HuH-7.5 (cell line): ENCODE measurements at regions not wholly inside any gene's neighbourhood (a gene's known extent, or its start where the extent isn't known, plus 50 kb on each side); places are given as distances from the start of the nearest gene placed in this dataset.

Source experiments
- DNase-seq: peaks from one replicate; pipeline ENCODE4 v3.0.0; 2011; ENCODE audit warnings: low spot score

DNA sequence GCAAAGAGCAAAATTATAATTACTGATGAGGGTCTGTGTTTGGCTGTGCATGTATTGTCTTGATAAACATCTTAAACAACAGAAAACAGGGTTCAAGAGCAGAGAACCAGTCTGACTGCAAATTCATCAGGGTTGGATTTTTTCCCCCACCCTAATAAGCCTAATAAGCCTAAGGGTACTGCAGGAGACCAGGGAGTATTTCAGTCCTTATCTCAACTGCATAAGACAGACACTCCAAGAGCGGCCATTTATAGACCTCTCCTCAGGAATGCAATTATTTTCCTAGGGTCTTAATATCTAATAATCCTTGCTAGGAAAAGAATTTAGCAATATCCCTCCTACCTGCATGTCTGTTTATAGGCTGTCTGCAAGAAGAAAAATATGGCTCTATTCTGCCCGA lies 2011.5 kb upstream of the PCDH20 start:
- DNase-seq, result no peak

DNA sequence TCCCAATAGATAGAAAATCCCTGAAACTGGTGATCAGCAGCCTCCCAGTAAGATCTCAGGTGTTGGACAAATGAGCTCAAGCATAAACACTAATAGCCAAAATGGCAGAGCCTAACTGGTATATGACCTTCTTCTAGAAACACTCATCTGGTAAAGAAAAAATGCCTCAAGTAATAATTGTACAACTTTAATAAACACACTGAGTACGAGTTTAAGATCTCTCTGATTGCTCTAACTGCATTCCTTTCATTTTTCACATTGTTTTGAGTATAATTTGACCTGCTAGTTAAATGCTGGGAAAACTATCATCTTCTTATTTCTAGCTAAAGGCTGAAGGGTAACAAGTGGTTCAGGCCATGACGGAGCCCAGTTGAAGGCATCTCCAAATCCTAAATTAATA lies 2009.5 kb upstream of the PCDH20 start:
- no peak for DNase-seq

DNA sequence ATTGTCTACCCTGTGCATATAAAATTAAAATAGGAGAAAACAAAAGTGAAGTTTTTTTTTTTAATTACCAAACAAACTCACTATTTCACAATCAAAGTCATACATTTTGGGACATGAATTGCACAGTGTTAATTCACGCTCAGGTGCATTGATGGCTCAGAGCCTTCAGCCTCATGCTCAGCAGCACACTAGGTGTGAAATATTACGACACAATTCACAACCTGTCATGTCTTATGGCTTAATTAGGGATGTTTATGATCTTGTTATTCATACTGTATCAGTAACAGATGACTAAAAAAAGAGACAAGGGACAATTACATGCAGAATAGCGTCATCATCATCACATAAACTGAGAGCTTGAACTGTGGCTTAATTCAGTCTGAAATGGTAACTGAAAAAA lies 2005.5 kb upstream of the PCDH20 start:
- DNase-seq, result no peak

DNA sequence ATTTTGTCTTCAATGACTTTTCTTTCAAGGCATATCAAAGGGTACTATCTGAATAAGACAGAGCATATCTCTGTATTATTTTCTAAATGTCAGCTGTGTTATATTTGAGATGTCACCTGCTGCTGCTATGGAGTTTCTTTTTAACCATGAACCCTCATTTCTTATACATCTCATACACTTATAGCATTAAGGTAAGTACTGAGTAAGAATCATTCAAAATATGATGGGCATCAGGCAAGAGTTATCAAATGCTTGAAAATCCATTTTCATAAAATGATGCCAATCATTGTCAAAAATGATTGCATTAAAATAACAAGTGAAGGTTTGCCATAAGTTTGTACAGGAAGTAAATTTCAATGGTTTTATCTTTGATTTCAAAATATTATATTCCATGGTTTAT lies 2005.0 kb upstream of the PCDH20 start:
- no peak for DNase-seq

DNA sequence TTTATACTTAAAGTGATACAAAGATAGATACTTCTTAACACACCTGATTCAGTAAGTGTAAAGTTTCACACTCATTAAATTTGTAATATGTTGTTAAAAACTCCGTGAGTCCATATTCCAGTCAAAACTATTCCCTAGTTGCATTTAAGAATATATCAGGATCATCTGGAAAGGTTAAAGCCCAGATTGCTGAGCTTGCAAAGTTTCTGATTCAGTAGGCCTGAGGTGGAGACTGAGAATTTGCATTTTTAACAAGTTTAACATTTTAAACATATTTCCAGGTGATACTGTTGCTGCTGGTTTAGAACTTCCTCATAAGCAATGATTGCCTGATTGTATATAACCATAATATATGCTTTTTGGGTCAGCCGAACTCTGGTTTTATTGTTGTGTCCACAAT lies 1998.6 kb upstream of the PCDH20 start:
- DNase-seq, result no peak

DNA sequence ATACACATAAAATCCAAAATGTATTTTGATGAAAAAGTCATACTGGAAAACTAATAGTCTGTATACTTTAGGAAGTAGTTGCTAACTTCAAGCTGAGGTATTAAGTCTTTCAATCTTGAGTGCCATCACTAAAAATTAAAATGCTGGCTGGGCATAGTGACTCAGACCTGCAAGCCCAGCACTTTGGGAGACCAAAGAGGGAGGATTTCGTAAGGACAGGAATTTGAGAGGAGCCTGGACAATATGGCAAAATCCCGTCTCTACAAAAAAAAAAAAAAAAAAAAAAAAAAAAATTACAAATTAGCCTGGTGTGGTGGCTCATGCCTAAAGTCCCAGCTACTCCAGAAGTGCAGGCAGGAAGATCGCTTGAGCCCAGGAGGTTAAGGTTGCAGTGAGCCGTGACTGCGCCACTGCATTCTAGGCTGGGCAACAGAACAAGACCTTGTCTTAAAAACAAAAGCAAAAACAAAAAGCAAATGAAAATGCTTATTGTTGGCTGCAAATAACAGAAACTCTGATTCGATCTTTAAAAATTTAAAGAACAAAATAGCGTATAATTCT lies 1994.2 kb upstream of the PCDH20 start:
- no peak for DNase-seq

DNA sequence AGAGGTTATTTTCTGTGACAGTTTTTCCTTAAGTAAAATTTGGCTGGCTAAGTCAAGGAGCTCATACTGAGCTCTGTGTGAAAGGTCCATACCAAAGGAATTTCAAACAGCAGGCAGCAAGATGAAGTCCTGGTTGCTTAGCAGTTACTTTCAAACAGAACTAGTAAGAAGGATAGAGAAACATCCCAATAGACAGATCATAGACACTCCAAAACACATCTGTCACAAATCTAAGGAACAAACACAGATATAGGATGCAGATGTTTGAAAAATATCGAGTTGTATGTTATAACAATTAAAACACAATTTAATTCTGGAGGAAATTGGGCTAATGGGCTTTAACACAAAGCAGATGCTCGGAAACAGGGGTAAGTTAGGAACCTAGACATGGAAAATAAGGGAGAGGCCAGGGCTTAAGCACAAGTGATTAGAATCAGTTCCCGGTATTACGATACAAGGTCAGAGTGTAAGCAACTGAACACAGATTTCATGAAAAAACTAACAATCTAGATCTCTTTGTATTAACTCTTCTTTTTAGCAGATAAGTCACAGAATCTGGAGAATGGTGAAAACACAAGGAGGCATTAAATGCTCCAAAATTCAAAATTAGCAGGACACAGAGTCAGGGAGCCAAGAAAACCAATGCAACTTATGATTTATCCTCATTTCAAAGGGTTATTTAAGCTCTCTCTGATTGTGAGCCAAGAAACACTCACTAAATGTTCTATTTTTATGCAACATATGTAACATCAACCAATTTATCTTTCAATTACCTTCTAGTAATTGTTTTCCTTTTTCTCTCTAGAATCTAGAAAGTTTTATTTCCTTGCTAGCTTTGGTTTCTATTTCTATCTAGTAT lies 1992.9 kb upstream of the PCDH20 start:
- no peak for DNase-seq

DNA sequence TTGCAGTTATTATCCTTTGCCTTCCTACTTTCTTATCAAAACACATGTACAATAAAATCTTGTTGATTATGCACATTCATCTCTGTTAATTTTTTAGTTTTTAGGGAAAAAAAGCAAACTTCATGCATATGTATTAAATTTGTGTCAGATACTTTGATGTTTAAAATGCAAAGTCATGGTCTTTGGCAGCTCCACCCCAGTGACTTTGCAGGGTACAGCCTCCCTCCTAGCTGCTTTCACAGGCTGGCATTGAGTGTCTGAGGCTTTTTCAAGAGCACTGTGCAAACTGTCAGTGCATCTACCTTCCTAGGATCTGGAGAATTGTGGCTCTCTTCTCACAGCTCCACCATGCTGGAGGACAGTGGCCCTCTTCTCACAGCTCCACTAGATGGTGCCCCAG lies 1988.1 kb upstream of the PCDH20 start:
- no peak for DNase-seq

DNA sequence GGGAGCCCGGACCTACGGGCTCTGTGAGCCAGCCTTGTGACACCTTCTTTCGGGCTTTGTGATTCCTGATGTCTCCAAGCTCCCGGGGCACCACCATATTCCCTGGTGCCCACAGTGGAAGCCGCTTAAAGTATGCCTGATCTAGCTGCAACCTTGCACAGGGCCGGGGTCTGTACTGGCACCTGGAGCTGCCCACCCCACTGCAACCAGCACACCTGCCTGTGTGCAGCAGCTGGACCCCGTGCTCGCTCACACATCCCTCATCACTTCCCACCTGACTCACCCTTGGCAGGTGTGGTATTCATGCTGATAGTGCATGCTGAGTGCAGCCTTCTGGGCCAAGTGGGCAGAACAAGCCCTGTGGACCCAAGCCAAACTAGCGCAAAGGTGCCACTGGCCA lies 1981.1 kb upstream of the PCDH20 start:
- DNase-seq, result no peak

DNA sequence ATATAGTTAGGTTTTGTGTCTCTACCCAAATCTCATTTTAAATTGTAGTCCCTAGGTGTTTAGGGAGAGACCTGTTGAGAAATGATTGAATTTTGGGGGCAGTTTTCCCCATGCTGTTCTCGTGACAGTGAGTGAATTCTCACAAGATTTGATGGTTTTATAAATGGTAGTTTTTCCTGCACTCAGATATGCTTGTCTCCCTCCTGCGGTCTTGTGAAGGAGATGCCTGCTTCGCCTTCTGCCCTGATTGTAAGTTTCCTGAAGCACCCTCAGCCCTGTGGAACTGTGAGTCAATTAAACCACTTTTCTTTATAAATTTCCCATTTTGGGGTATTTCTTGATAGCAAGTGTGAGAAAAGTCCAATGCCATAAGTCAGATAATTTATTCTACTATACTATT lies 1977.5 kb upstream of the PCDH20 start:
- no peak for DNase-seq

DNA sequence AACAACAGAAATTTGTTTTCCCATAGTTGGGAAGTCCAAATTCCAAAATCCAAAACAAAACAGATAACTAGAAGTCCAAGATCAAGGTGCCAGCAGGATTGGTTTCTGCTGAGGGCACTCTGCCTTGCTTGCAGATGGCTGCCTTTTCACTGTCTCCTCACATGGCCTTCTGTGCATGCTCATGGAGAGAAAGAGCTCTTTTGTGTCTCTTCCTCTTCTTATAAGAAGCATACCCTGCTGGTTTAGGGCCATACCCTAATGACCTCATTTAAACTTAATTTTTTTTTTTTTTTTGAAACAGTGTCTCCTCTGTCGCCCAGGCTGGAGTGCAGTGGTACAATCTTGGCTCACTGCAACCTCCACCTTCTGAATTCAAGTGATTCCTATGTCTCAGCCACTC lies 1974.1 kb upstream of the PCDH20 start:
- no peak for DNase-seq

DNA sequence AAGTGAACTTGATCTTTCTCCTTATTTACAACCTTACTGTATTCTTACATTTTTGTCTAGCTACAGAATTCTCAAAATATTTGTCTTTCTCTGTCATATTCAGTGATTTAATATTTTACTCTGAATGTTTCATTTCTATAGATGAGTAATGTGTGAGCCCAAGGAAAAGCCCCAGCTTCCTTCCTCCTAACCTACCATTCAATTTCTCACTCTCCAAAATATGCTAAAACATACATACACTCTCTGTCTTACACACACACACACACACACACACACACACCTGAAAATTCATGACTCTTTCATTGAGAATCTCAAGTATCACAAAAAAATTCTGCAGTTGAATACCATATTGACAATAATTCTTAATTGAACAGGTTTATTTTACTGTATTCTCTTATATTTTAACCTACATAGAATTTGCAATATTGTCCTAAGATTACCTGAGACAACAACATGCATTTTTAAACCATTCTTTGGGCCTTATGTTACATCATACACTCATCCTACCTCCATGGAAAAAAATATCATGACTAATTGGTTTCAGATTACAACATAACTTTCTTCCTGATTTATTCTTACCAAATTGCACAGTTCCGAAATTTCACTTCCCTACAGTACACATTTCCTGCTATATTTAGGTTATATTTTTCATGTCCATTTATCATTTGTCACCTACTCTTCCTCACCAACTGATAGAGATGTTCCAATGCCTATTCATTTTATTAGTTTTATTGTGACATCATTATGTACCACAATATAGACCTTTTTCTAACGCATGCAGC lies 1965.6 kb upstream of the PCDH20 start:
- no peak for DNase-seq

DNA sequence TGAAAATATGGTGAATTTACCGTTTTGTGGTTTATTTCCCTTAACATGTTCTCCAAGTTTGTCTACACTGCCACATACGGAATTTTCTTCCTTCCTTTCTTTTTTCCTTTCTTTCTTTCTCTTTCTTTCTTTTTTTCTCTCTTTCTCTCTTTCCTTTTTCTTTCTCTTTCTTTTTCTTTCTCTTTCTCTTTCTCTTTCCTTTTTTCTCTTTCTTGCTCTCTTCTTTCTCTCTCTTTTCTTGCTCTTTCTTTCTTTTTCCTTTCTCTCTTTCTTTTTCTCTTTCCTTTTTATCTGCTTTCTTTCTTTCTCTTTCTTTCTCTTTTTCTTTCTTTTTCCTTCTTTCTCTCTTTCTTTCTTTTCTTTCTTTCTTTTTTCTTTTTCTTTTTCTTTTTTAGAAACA lies 1962.3 kb upstream of the PCDH20 start:
- DNase-seq, result no peak

DNA sequence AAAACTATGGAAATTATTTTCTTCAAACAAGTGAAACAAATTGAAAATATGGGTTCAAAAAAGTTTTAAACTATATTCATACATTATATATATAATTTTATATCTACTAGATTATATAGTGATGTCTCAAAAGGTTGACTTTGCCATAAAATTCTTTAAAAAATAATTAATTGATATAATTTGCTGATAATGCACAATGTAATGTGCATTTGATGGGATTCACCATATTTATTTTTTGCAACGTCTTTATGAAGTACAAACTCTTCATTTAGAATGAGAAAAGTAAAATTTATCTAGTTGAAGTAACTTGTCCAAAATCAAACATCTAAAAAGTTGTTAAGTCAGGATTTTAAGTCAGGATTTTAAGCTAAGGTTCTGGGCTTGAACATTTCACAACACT lies 1954.5 kb upstream of the PCDH20 start:
- DNase-seq, result no peak

DNA sequence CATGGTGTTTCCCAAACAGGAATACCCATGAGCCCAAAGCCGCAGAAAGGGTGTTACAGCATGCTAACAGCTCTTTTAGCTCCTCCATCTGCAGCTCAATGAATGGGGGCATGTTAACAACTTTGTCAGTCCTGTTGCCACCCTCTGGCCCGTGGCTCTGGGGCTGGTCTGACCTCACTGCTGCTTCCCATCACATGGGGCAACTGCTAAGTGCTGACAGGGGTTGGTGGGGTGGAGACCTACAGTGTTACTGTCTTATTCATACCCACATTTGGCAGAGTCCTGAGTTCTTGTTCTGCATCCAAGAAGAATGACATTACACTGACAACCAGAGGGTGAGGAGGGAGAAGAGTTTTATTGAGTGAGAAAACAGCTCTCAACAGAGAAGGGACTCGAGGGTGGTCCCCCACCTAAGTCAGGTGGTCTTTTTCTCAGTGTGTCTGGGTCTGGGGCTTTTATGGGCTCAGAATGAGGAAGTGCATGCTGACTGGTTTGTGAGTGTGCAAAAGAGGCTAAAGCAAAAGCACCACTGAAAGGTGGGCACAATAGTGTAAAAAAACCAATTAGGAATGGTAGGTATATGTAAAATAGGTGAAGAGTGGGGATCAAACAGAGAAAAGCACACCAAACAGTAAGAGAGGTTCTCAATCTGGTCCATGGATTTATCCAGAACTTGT lies 1952.0 kb upstream of the PCDH20 start:
- no peak for DNase-seq

DNA sequence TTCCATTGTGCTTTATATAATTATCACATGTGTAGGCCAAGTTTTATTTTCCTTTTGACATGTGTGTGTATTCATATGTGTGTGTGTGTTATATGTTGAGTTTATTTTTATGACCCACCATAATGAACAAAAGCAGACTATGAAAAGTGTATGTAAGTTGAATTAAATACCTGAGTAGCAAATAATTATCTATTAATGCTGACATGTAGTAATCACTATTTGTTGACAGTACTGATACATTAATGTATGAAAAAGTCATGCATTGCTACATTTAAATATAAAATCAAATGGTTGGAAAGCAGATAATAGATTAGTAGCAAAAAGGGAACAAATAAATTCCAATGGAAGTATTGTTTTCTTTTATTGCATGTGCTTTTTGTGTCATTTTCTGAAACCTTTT lies 1948.5 kb upstream of the PCDH20 start:
- DNase-seq, result no peak

DNA sequence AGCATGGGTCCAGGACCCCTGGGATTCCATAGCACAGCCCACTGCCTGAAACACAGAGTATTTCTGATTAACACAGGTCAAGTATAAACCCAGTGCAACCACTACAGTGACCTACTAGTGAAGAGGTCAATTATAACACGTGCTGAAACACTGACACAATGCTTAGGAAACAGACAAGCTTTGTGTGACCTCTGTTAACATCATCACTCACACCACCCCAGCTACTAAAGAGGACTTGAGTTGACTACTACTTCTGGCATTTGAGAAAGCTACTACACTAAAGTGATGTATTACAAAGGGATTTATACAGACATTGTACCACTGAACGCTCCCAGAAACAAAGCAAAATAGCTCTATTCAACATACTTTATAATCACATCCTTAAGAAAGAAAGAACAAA lies 1935.9 kb upstream of the PCDH20 start:
- no peak for DNase-seq

DNA sequence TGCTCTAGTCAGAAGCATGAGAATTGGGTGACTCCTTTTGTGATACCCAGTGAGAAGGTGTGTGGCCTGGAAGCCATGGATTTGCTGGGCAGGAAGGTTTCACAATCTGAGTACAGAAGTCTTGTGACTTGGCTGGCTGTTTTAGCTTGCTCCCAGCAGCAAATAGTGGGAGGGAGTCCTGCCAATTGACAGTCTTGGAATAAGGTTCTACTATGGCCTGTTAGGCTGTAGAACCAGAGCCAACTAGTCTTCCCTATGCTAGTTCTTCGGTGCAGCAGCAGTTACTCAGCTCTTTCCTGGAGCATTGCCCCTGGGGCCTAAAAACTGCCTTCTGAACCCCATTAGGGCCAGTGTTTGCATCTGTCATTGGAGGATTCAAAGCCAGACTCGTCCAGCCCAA lies 1935.4 kb upstream of the PCDH20 start:
- DNase-seq, result no peak

DNA sequence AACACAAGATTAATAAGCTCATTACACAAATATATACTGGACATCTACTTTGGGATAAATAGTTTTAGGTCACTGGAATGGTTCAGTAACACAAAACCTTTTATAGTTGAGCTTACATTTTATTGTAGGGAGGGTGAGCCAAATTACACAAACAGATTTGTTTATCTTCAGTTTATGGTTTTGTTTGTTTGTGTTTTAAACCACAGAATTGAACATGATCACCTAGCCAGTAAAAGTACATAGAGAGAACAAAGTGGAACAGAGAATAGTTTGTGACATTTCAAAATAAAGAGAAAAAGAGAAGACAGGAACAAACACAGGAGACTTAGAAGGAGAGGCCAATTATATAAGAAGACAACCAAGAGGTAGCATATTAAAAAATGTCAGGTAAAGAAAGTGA lies 1930.2 kb upstream of the PCDH20 start:
- no peak for DNase-seq

DNA sequence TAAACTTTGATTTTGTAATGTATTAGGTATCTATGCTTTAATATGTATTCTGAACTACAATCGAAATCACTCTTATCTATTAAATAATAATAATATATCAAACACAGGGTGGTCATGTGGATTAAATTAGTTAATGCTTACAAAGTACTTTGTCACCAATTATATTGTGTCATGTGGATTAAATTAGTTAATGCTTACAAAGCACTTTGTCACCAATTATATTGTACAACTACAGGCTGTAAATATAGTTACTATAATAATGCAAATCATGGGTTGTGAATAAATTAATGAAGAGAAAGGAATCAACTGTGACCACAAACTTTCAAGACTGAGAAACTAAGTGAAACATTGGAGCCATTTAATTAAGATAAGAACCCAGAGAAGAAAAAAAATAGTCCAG lies 1929.1 kb upstream of the PCDH20 start:
- no peak for DNase-seq

DNA sequence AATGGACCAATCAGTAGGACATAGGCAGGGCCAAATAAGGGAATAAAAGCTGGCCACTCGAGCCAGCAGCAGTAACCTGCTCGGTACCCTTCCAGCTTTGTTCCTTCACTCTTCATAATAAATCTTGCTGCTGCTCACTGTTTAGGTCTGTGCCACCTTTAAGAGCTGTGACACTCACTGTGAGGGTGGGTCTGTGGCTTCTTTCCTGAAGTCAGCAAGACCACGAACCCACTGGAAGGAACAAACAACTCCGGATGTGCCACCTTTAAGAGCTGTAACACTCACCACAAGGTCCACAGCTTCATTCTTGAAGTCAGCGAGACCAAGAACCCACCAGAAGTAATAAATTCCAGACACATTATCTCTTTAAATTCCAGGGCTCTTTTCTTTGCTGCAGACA lies 1922.3 kb upstream of the PCDH20 start:
- no peak for DNase-seq

DNA sequence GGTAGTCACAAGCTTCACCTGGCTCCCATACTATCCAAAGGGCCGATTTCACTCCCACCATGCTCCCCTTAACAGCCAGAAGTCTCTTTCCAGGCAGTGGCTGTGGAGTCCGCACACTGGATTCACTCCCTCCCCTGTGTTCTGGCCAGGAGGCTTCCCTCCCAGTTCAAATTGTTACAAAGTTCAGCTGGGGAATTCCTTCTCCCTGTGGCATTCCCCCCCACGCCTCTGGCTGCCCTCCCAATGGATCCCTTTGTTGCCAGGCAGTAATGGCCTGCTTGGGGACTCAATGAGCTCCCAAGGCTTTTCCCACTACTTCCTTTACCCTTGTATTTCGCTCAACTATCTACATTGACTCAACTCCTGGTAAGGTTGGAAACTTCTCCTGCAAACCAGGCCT lies 1921.4 kb upstream of the PCDH20 start:
- DNase-seq, result no peak

DNA sequence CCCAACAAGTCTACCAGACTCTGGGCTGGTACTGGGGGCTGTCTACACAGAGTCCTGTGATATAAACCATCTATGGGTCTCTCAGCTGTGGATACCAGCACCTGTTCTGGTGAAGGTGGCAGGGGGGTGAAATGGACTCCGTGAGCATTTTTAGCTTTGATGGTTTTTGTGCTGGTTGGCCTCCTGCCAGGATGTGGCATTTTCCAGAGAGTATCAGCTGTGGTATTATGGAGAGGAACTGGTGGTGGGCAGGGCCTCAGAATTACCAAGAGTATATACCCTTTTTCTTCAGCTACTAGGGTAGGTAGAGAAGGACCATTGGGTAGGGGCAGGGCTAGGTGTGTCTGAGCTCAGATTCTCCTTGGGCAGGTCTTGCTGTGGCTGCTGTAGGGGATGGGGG lies 1920.9 kb upstream of the PCDH20 start:
- no peak for DNase-seq
